ENCODE measurements at regions not wholly inside any gene's neighbourhood (a gene's known extent, or its start where the extent isn't known, plus 50 kb on each side); places are given as distances from the start of the nearest gene placed in this dataset.

DNA sequence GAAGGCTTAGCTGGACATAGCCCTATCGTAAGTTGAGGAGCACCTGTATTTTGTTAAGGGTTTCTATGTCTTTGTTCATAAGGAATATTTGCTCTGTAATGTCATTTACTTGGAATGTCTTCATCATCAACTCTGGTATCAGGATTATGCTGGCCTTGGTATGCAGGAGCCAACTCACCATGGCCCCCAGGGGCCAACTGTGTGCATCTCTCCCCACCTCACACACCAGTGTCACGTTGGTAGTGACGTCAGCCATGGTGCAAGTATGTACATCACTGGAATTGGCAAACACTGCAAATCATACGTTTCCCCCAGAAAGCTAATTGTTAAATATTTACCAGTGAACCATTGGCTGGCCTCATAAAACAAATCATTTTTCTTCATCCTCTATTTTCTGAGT is 70.8 kb downstream of the YTHDF1 start:
- POLR2A ChIA-PET: no interaction called here
- CTCF ChIA-PET: no interaction called here

GRCh38 chr20:63142933-63143332 is 73.0 kb downstream of the YTHDF1 start:
- TF ChIP-seq, protein P1, sequence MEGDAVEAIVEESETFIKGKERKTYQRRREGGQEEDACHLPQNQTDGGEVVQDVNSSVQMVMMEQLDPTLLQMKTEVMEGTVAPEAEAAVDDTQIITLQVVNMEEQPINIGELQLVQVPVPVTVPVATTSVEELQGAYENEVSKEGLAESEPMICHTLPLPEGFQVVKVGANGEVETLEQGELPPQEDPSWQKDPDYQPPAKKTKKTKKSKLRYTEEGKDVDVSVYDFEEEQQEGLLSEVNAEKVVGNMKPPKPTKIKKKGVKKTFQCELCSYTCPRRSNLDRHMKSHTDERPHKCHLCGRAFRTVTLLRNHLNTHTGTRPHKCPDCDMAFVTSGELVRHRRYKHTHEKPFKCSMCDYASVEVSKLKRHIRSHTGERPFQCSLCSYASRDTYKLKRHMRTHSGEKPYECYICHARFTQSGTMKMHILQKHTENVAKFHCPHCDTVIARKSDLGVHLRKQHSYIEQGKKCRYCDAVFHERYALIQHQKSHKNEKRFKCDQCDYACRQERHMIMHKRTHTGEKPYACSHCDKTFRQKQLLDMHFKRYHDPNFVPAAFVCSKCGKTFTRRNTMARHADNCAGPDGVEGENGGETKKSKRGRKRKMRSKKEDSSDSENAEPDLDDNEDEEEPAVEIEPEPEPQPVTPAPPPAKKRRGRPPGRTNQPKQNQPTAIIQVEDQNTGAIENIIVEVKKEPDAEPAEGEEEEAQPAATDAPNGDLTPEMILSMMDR (IDR thresholded peaks at IDR 0.05; ENCODE audit: control extremely low read depth, extremely low read depth, low read depth, missing control alignments): no peak
- POLR2A ChIA-PET: no interaction called here
- CTCF ChIA-PET: interaction anchor here (1.1 kb wide), 1 partner anchor 10 kb away, joined by 3 read pairs; no protein-coding TSS in a partner anchor
- no peak for DNase-seq (ENCODE audit: extremely low spot score)

More for the DNA sequence above, 70.8 kb downstream of the YTHDF1 start:
- TF ChIP-seq, protein P1 (IDR thresholded peaks at IDR 0.05; ENCODE audit: control extremely low read depth, extremely low read depth, low read depth, missing control alignments): no peak
- DNase-seq (ENCODE audit: extremely low spot score): no peak

DNA sequence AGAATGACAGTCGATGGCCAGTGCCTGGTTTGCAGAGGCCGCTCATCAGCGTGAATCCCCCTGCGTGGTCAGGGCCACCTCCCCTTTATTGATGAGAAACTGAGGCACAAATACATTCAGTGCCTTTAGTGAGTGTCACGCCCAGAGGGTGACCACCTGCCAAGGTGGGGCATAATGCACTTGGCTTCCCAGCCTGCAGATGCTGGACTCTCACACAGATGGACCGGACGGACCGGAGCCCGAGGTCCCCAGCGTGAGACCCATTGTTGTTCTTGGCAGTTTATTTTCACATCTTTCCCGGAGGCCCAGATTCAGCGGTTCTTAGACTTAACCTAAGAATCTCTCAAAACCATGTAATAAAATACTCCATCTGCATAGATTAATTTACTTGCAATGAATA is 74.4 kb downstream of the YTHDF1 start:
- POLR2A ChIA-PET: no interaction called here
- no peak for DNase-seq (ENCODE audit: extremely low spot score)
- CTCF ChIA-PET: no interaction called here
- TF ChIP-seq, protein P1 (IDR thresholded peaks at IDR 0.05; ENCODE audit: control extremely low read depth, extremely low read depth, low read depth, missing control alignments): no peak

GRCh38 chr20:63140514-63141433 is 75.2 kb downstream of the YTHDF1 start:
- POLR2A ChIA-PET: no interaction called here
- CTCF ChIA-PET: no interaction called here
- TF ChIP-seq, protein P1 (IDR thresholded peaks at IDR 0.05; ENCODE audit: control extremely low read depth, extremely low read depth, low read depth, missing control alignments): no peak
- DNase-seq (ENCODE audit: extremely low spot score): no peak

DNA sequence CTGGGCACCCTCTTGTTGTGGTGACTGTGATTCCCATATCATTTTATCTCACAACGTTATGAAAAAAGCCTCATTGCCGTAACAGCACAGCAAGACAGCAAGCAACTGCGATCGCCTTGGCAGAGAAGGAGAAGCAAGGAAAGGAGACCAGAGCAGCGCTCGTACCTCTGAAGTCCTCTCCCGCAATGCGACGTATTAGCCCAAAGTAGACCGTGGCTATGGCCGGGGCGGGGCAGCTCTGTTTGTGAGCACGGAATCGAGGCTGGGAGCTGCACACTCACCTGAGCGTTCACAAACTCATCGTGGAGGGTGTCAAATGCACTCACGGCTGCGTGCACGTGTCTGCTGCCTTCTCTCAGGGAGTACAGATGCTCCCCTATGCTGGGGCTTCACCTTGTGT is 76.1 kb downstream of the YTHDF1 start:
- ChIA-PET CTCF (no interaction called here), POLR2A (no interaction called here)
- DNase-seq (ENCODE audit: extremely low spot score): no peak
- TF ChIP-seq, protein P1 (IDR thresholded peaks at IDR 0.05; ENCODE audit: control extremely low read depth, extremely low read depth, low read depth, missing control alignments): no peak

DNA sequence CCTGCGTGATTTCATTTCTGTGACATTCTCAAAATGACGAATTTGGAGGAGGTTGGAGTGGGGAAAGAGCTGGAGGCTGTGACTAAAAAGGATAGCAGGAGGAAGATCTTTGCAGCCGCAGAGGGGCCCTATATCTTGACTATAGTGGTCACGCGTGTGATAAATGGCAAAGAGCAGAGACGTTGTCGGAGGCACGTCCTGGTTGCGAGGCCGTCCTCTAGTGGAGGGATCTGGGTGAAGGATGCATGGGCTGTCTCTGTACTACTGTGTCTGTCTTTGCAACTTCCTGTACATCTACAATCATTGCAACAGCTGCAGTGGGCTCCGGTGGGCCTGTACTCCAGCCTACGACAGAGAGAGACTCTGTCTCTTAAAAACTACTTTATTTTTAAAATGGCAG is 76.6 kb downstream of the YTHDF1 start:
- CTCF ChIA-PET: no interaction called here
- DNase-seq (ENCODE audit: extremely low spot score): no peak
- TF ChIP-seq, protein P1 (IDR thresholded peaks at IDR 0.05; ENCODE audit: control extremely low read depth, extremely low read depth, low read depth, missing control alignments): no peak
- POLR2A ChIA-PET: no interaction called here
